Ishikawa (cell line): ENCODE measurements at regions not wholly inside any gene's neighbourhood (a gene's known extent, or its start where the extent isn't known, plus 50 kb on each side); places are given as distances from the start of the nearest gene placed in this dataset.

ENCODE experiments used
- EGR1 ChIP-seq: IDR thresholded peaks from 2 replicates; pipeline ENCODE4 v1.6.1; 2012
- REST ChIP-seq: IDR thresholded peaks from 2 replicates; pipeline ENCODE4 v1.6.1; 2012; ENCODE audit warnings: low read depth, mild to moderate bottlenecking
- TF ChIP-seq, protein P1 (sequence below): IDR thresholded peaks from 2 replicates; pipeline ENCODE4 v1.6.1; 2012

- TF ChIP-seq EGR1 (no peak), REST (no peak)
- TF ChIP-seq, protein P1, sequence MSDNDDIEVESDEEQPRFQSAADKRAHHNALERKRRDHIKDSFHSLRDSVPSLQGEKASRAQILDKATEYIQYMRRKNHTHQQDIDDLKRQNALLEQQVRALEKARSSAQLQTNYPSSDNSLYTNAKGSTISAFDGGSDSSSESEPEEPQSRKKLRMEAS: no peak
Observed at GRCh38 chr6:112549749-112550148, 202.6 kb downstream of the RFPL4B start.
